ENCODE measurements at regions not wholly inside any gene's neighbourhood (a gene's known extent, or its start where the extent isn't known, plus 50 kb on each side); places are given as distances from the start of the nearest gene placed in this dataset.
A peak's percentile ranks its signal among the peaks of the same experiment; 100 is the strongest.

DNA sequence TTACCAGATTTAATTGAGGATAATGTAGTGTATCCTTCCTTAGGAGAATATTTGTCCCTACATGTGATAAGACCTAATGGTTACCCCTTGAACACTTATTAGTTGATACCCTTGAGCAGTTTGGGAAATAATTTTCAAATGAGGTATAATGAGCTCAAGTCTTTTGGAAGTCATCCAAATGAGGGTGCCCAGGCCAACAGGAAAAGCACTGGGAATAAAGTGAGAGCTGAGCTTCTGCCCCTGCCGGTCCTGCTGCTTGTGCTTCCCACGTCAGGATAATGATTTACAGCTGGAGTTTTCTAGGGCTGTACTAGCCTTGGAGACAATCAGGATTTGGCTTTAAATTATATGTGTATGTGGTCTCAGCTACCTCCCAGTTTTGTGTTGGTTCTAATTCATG, 178.8 kb upstream of the FRMD6 start:
- peaks cover 3% of the 10 kb centered on the region for H3K9me3 ChIP-seq (ENCODE audit: severe bottlenecking)
- no peak overlapping the region for H3K4me3 ChIP-seq (ENCODE audit: low read depth, low read length)
- H3K27ac ChIP-seq = peak overlapping the region; percentile 51
- no peaks in the 10 kb centered on the region for H3K27me3 ChIP-seq (ENCODE audit: insufficient read depth, low read depth, severe bottlenecking)
- peak; percentile 77 for DNase-seq
- H3K36me3 ChIP-seq = no peaks in the 10 kb centered on the region
- TF ChIP-seq, protein P1, sequence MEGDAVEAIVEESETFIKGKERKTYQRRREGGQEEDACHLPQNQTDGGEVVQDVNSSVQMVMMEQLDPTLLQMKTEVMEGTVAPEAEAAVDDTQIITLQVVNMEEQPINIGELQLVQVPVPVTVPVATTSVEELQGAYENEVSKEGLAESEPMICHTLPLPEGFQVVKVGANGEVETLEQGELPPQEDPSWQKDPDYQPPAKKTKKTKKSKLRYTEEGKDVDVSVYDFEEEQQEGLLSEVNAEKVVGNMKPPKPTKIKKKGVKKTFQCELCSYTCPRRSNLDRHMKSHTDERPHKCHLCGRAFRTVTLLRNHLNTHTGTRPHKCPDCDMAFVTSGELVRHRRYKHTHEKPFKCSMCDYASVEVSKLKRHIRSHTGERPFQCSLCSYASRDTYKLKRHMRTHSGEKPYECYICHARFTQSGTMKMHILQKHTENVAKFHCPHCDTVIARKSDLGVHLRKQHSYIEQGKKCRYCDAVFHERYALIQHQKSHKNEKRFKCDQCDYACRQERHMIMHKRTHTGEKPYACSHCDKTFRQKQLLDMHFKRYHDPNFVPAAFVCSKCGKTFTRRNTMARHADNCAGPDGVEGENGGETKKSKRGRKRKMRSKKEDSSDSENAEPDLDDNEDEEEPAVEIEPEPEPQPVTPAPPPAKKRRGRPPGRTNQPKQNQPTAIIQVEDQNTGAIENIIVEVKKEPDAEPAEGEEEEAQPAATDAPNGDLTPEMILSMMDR (IDR thresholded peaks at IDR 0.05; ENCODE audit: low read depth, low read length) = 0 out of 2 replicates have a peak, but pooled peaks have one; percentile 5

DNA sequence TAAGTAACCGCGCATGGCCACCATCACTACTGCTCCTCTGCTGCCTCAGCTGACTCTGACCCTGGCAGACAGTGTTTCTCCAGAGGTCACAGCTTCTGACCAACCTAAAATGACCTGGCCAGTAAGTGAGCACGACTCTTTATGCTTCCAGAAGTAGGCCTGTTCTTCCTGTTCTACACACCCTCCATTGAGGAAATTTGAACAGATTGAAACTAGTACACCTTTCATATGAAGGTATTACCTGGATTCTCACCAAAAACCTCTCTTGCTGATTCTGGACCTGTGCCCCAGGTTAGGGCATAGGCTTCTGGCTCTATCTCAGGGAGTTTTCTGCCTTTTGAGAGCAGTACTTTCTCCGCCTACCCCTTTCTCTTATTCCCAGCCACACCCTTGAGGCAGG, 178.4 kb upstream of the FRMD6 start:
- DNase-seq = no peak
- H3K9me3 ChIP-seq (ENCODE audit: severe bottlenecking) = peaks cover 2% of the 10 kb centered on the region
- no peak overlapping the region for H3K4me3 ChIP-seq (ENCODE audit: low read depth, low read length)
- H3K36me3 ChIP-seq = no peaks in the 10 kb centered on the region
- peak overlapping the region; percentile 51 for H3K27ac ChIP-seq
- TF ChIP-seq, protein P1 (IDR thresholded peaks at IDR 0.05; ENCODE audit: low read depth, low read length) = no peak
- no peaks in the 10 kb centered on the region for H3K27me3 ChIP-seq (ENCODE audit: insufficient read depth, low read depth, severe bottlenecking)

DNA sequence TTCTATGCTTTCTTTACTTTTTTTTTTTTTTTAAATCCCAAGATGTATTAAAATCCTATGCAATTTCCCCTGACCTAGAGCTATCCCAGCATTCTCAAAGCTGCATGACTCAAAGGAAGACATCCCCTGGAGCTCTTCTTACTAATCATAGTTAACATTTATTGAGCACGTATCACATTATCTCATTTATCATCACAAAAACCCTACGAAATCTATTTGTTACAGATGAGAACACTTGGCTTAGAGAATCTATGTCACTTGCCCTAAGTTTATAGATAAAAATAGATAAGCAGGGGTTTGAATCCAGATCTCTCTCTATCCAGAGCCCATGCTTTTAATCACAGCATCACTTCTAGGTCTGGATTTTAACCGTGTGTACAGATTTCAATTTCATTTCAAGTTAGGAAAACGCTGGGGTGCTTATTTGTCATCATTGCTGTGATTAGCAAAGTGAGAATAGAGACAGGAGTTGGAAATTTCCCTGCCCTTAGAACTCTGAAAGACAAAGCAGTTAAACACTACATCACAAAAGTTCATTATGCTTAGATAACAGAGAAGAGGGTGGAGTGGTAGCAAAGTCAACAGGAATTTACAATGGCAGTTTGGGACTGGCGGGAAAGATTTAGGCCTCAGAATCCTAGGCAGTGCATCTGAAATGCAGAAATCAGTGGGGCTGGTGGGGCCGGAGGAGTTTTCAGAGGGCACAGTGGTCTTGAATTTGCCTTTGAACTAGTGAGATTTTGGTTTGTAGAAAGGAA, 177.7 kb upstream of the FRMD6 start:
- no peak for DNase-seq
- no peaks in the 10 kb centered on the region for H3K36me3 ChIP-seq
- peak overlapping the region; percentile 51 for H3K27ac ChIP-seq
- TF ChIP-seq, protein P1 (IDR thresholded peaks at IDR 0.05; ENCODE audit: low read depth, low read length) = no peak
- no peak overlapping the region for H3K4me3 ChIP-seq (ENCODE audit: low read depth, low read length)
- no peaks in the 10 kb centered on the region for H3K27me3 ChIP-seq (ENCODE audit: insufficient read depth, low read depth, severe bottlenecking)
- peaks cover 2% of the 10 kb centered on the region for H3K9me3 ChIP-seq (ENCODE audit: severe bottlenecking)

DNA sequence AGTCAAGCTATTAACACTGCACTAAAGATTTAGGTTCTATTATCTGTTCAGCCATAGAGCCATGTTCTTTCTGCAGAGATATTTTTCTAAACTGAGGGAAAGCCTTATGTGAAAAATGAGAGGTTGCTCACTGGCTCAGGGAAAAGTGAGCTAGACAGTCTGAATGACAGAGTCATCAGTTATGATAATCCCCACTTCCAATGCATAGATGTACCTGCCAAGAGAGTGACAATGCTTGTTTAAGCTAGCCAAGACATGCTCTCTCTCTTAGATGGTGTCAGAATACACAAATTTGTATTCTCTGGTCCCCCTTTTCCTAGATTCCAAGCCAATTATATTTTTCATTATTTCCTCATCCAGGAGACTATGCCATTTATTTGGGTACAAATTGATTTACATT, 176.9 kb upstream of the FRMD6 start:
- Histone ChIP-seq H3K4me3 (ENCODE audit: low read depth, low read length) (no peak overlapping the region), H3K36me3 (no peaks in the 10 kb centered on the region), H3K27ac (no peak overlapping the region), H3K27me3 (ENCODE audit: insufficient read depth, low read depth, severe bottlenecking) (no peaks in the 10 kb centered on the region), H3K9me3 (ENCODE audit: severe bottlenecking) (peaks cover 2% of the 10 kb centered on the region)
- TF ChIP-seq, protein P1 (IDR thresholded peaks at IDR 0.05; ENCODE audit: low read depth, low read length) = no peak
- no peak for DNase-seq

DNA sequence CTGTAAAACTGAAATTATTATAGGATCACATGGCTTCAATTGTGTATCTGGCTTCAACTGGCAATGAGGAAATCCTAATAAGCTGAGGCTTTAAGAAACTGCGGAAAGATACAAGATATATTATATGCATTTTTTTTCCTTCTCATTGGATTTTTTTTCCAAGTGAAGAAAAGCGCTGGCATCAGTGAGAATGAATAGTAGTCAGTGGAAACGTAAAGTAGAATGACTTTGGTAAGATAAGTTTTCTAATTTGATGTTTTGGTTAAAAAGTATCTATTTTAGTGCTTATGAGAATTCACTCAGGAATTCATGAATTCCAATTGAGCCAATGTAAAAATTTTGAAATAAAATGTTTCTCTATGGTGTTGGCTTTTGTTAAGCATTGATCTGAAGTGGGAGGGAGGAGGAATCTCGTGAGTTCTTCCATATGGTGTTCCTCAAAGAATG, 173.5 kb upstream of the FRMD6 start:
- TF ChIP-seq, protein P1 (IDR thresholded peaks at IDR 0.05; ENCODE audit: low read depth, low read length) = no peak
- H3K9me3 ChIP-seq (ENCODE audit: severe bottlenecking) = no peaks in the 10 kb centered on the region

More for the DNA sequence above, 173.5 kb upstream of the FRMD6 start:
- Histone ChIP-seq H3K27me3 (ENCODE audit: insufficient read depth, low read depth, severe bottlenecking) (no peaks in the 10 kb centered on the region), H3K27ac (no peak overlapping the region), H3K4me3 (ENCODE audit: low read depth, low read length) (no peak overlapping the region), H3K36me3 (no peaks in the 10 kb centered on the region)
- no peak for DNase-seq
